MCF 10A (cell line): ENCODE measurements at regions not wholly inside any gene's neighbourhood (a gene's known extent, or its start where the extent isn't known, plus 50 kb on each side); places are given as distances from the start of the nearest gene placed in this dataset.

Source experiments
- BruUV-seq: library from RNA; stranded (reverse); fragments of 400-500 nt; replicated peaks from 2 replicates; lab custom pipeline; 2021; lab: Mats Ljungman, UMichigan
- CTCF ChIA-PET: fragments of 300-600 bp; sonication (Branson Sonifier 250); formaldehyde crosslinking; extraction: SDS; loops from one replicate; lab custom pipeline; 2021; ENCODE audit warnings: antibody characterized with exemption, inconsistent platforms; lab: Yijun Ruan, JAX
- POLR2A ChIA-PET: fragments of 300-600, 350-650 bp; sonication (Branson Sonifier 250); formaldehyde crosslinking; extraction: SDS; loops from one replicate; lab custom pipeline; 2020; ENCODE audit warnings: antibody characterized with exemption, inconsistent platforms; lab: Yijun Ruan, JAX
- DNase-seq: peaks from one replicate; pipeline ENCODE4 v3.0.0-alpha.2; 2018; ENCODE audit not compliant: unreplicated experiment
- H3K27ac Mint-ChIP-seq: one replicate; pipeline ENCODE4 v1.8.0; 2022; ENCODE audit warnings: mild to moderate bottlenecking, low read depth, mixed read lengths; ENCODE audit not compliant: unreplicated experiment
- H3K27me3 Mint-ChIP-seq: one replicate; pipeline ENCODE4 v1.8.0; 2022; ENCODE audit warnings: mixed read lengths; ENCODE audit not compliant: insufficient read depth, unreplicated experiment
- H3K36me3 Mint-ChIP-seq: one replicate; pipeline ENCODE4 v1.8.0; 2022; ENCODE audit warnings: mild to moderate bottlenecking, moderate library complexity, mixed read lengths; ENCODE audit not compliant: insufficient read depth, unreplicated experiment
- H3K4me1 Mint-ChIP-seq: one replicate; pipeline ENCODE4 v1.8.0; 2022; ENCODE audit warnings: mixed read lengths; ENCODE audit not compliant: insufficient read depth, unreplicated experiment
- H3K4me3 Mint-ChIP-seq: one replicate; pipeline ENCODE4 v1.8.0; 2022; ENCODE audit warnings: mild to moderate bottlenecking, moderate library complexity, mixed read lengths; ENCODE audit not compliant: unreplicated experiment
- H3K9me3 Mint-ChIP-seq: one replicate; pipeline ENCODE4 v1.8.0; 2022; ENCODE audit warnings: mixed read lengths; ENCODE audit not compliant: unreplicated experiment
- intact Hi-C: fragments of 100-400 bp; cut with micrococcal nuclease; formaldehyde crosslinking; loops from 2 replicates; pipeline ENCODE4 v1.14.1; 2022
- TF ChIP-seq, protein P1 (sequence below): fragments of 200-600 bp; IDR thresholded peaks from one replicate; pipeline ENCODE4 v1.8.0; 2022; ENCODE audit warnings: antibody characterized with exemption, mild to moderate bottlenecking; ENCODE audit not compliant: unreplicated experiment

- POLR2A ChIA-PET: interaction anchor here (0.7 kb wide), 1 partner anchor 48 kb away, joined by 3 read pairs; no protein-coding TSS in a partner anchor
- Mint-ChIP-seq H3K27ac (no peak overlapping the region), H3K9me3 (no peaks in the 10 kb centered on the region), H3K4me1 (no peaks in the 10 kb centered on the region), H3K36me3 (no peaks in the 10 kb centered on the region), H3K27me3 (no peaks in the 10 kb centered on the region), H3K4me3 (no peak overlapping the region)
- peak; percentile 35 for DNase-seq
- TF ChIP-seq, protein P1, sequence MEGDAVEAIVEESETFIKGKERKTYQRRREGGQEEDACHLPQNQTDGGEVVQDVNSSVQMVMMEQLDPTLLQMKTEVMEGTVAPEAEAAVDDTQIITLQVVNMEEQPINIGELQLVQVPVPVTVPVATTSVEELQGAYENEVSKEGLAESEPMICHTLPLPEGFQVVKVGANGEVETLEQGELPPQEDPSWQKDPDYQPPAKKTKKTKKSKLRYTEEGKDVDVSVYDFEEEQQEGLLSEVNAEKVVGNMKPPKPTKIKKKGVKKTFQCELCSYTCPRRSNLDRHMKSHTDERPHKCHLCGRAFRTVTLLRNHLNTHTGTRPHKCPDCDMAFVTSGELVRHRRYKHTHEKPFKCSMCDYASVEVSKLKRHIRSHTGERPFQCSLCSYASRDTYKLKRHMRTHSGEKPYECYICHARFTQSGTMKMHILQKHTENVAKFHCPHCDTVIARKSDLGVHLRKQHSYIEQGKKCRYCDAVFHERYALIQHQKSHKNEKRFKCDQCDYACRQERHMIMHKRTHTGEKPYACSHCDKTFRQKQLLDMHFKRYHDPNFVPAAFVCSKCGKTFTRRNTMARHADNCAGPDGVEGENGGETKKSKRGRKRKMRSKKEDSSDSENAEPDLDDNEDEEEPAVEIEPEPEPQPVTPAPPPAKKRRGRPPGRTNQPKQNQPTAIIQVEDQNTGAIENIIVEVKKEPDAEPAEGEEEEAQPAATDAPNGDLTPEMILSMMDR: no peak
- CTCF ChIA-PET: interaction anchor here (1.3 kb wide), 2 partner anchors 28 to 262 kb away, joined by 4 read pairs; no protein-coding TSS in a partner anchor
- intact Hi-C loops: no loop called here
- no TSS peak for BruUV-seq
Observed at GRCh38 chr6:149169761-149170511, 147.6 kb upstream of the TAB2 start.

GRCh38 chr6:149170564-149171452 lies 146.7 kb upstream of the TAB2 start:
- intact Hi-C loops: no loop called here
- H3K27me3 Mint-ChIP-seq: no peaks in the 10 kb centered on the region
- DNase-seq: no peak
- no peaks in the 10 kb centered on the region for H3K36me3 Mint-ChIP-seq
- no peaks in the 10 kb centered on the region for H3K4me1 Mint-ChIP-seq
- no peak overlapping the region for H3K4me3 Mint-ChIP-seq
- TF ChIP-seq, protein P1: no peak
- BruUV-seq: no TSS peak
- H3K9me3 Mint-ChIP-seq: no peaks in the 10 kb centered on the region
- H3K27ac Mint-ChIP-seq: no peak overlapping the region
- CTCF ChIA-PET: interaction anchor here (0.6 to 1.3 kb wide), 4 partner anchors 25 to 261 kb away, joined by 3 to 4 read pairs (median 4); no protein-coding TSS in a partner anchor
- POLR2A ChIA-PET: no interaction called here

DNA sequence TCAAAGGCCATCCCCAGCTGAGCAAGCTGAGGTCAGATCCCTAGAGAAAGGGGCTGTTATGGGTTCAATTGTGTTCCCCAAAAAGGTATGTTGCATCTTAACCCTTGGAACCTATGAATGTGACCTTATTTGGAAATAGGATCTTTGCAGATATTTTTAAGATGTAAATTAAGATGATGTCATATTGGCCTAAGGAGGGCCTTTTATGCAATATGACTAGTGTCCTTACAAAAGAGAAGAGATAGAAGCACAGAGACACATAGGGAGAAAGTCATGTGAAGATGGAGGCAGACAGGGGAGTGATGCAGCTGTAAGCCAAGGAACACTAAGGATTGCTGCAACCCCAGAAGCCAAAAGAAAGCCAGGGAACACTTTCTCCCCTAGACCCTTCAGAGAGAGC lies 144.3 kb upstream of the TAB2 start:
- Mint-ChIP-seq H3K9me3 (no peaks in the 10 kb centered on the region), H3K36me3 (no peaks in the 10 kb centered on the region), H3K27me3 (no peaks in the 10 kb centered on the region), H3K4me3 (no peak overlapping the region), H3K4me1 (no peaks in the 10 kb centered on the region), H3K27ac (no peak overlapping the region)
- DNase-seq: no peak
- ChIA-PET POLR2A (no interaction called here), CTCF (no interaction called here)
- BruUV-seq: no TSS peak
- intact Hi-C loops: no loop called here
- TF ChIP-seq, protein P1: no peak

DNA sequence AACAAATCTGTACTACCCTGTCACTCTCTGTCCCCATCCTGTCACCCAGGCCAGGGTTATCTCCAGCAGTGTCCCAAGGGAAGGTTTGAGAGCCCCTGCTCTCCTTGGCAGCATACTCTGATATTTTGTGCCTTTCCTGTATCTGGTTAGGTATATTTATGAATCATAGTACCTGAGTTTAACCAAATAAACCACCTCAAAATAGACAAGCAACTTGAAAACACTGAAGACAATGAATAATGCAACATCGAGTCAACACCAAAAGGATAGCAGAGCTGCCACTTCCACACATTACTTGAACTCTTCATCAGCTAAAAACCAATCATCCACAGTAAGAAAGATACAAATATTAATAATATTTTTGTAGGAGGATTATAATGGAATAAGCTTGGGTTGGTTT lies 142.6 kb upstream of the TAB2 start:
- CTCF ChIA-PET: interaction anchor here (0.7 kb wide), 1 partner anchor 378 kb away, joined by 3 read pairs; no protein-coding TSS in a partner anchor
- TF ChIP-seq, protein P1: no peak
- no peak for DNase-seq
- POLR2A ChIA-PET: interaction anchor here (0.9 kb wide), 1 partner anchor 9 kb away, joined by 3 read pairs; no protein-coding TSS in a partner anchor
- Mint-ChIP-seq H3K36me3 (no peaks in the 10 kb centered on the region), H3K4me3 (no peak overlapping the region), H3K9me3 (no peaks in the 10 kb centered on the region), H3K4me1 (no peaks in the 10 kb centered on the region), H3K27me3 (no peaks in the 10 kb centered on the region), H3K27ac (no peak overlapping the region)
- BruUV-seq: no TSS peak
- intact Hi-C loops: no loop called here
